GM10248 (cell line): ENCODE measurements at regions not wholly inside any gene's neighbourhood (a gene's known extent, or its start where the extent isn't known, plus 50 kb on each side); places are given as distances from the start of the nearest gene placed in this dataset.

Source experiments
- CTCF ChIA-PET: fragments of 300-600 bp; sonication (Branson Sonifier 250); formaldehyde crosslinking; extraction: SDS; loops from one replicate; lab custom pipeline; 2021; ENCODE audit warnings: antibody characterized with exemption; lab: Yijun Ruan, JAX
- POLR2A ChIA-PET: fragments of 350-650 bp; sonication (Branson Sonifier 250); formaldehyde crosslinking; extraction: SDS; loops from one replicate; lab custom pipeline; 2020; ENCODE audit warnings: antibody characterized with exemption; lab: Yijun Ruan, JAX
- DNase-seq: peaks from one replicate; pipeline ENCODE4 v3.0.0; 2012; ENCODE audit errors: extremely low spot score
- CTCF ChIP-seq: IDR thresholded peaks from 2 replicates; pipeline ENCODE4 v1.5.1; 2012; ENCODE audit warnings: mild to moderate bottlenecking, low read depth; ENCODE audit errors: extremely low read depth, missing control alignments, control extremely low read depth

GRCh38 chr1:90480271-90480835 lies 236.7 kb downstream of the BARHL2 start:
- POLR2A ChIA-PET, result no interaction called here
- DNase-seq, result no peak
- TF ChIP-seq CTCF, result no peak
- CTCF ChIA-PET, result interaction anchor here (1.5 kb wide), 1 partner anchor 12 kb away, joined by 3 read pairs; no protein-coding TSS in a partner anchor

- TF ChIP-seq CTCF, result no peak
- no peak for DNase-seq
- CTCF ChIA-PET, result interaction anchor here (1.4 to 3.5 kb wide), 7 partner anchors 9 to 102 kb away, joined by 4 to 14 read pairs (median 5); no protein-coding TSS in a partner anchor
- POLR2A ChIA-PET, result no interaction called here
Observed at GRCh38 chr1:90476994-90477393, 240.1 kb downstream of the BARHL2 start.

GRCh38 chr1:90476411-90476810 lies 240.7 kb downstream of the BARHL2 start:
- no peak for DNase-seq
- no peak for TF ChIP-seq CTCF
- ChIA-PET POLR2A (no interaction called here), CTCF (interaction anchor here (0.7 to 3.5 kb wide), 8 partner anchors 9 to 104 kb away, joined by 3 to 14 read pairs (median 4); no protein-coding TSS in a partner anchor)

- ChIA-PET POLR2A (no interaction called here), CTCF (interaction anchor here (0.7 to 3.5 kb wide), 8 partner anchors 10 to 690 kb away, joined by 3 to 14 read pairs (median 4); no protein-coding TSS in a partner anchor)
- DNase-seq, result no peak
- TF ChIP-seq CTCF, result no peak
Observed at GRCh38 chr1:90475631-90476030, 241.5 kb downstream of the BARHL2 start.

- CTCF ChIA-PET, result interaction anchor here (1.5 to 3.5 kb wide), 2 partner anchors 9 to 691 kb away, joined by 4 to 14 read pairs; no protein-coding TSS in a partner anchor
- POLR2A ChIA-PET, result no interaction called here
- no peak for DNase-seq
- TF ChIP-seq CTCF, result no peak
Observed at GRCh38 chr1:90474731-90475130, 242.4 kb downstream of the BARHL2 start.

- DNase-seq, result no peak
- CTCF ChIA-PET, result no interaction called here
- POLR2A ChIA-PET, result no interaction called here
- no peak for TF ChIP-seq CTCF
Observed at GRCh38 chr1:90474158-90474557, 242.9 kb downstream of the BARHL2 start.

- POLR2A ChIA-PET, result no interaction called here
- no peak for DNase-seq
- CTCF ChIA-PET, result no interaction called here
- no peak for TF ChIP-seq CTCF
Observed at GRCh38 chr1:90472775-90473174, 244.3 kb downstream of the BARHL2 start.
